Immature natural killer cell (primary cell): ENCODE measurements at regions not wholly inside any gene's neighbourhood (a gene's known extent, or its start where the extent isn't known, plus 50 kb on each side); places are given as distances from the start of the nearest gene placed in this dataset.

Experiments
- DNase-seq, 3 donors: peaks; one replicate each; pipeline ENCODE4 v3.0.0; 2022; ENCODE audit warnings: mixed read lengths in 1 of 3
- H3K27ac Mint-ChIP-seq, 6 donors: one replicate each; pipeline ENCODE4 v1.8.0; 2020; ENCODE audit warnings: mixed read lengths in 6 of 6, mild to moderate bottlenecking in 5 of 6, inconsistent platforms in 4 of 6, moderate library complexity in 3 of 6
- H3K27me3 Mint-ChIP-seq, 3 donors: one replicate each; pipeline ENCODE4 v1.8.0; 2020 to 2021; ENCODE audit warnings: low read depth in 3 of 3, mild to moderate bottlenecking in 3 of 3, mixed read lengths in 3 of 3, moderate library complexity in 3 of 3, inconsistent platforms in 1 of 3
- H3K36me3 Mint-ChIP-seq, 3 donors: one replicate each; pipeline ENCODE4 v1.8.0; 2020; ENCODE audit warnings: mixed read lengths in 3 of 3, inconsistent platforms in 2 of 3, mild to moderate bottlenecking in 2 of 3
- H3K4me1 Mint-ChIP-seq, 2 donors: one replicate each; pipeline ENCODE4 v1.8.0; 2020; ENCODE audit warnings: inconsistent platforms in 2 of 2, mild to moderate bottlenecking in 2 of 2, mixed read lengths in 2 of 2, moderate library complexity in 1 of 2
- H3K4me3 Mint-ChIP-seq, 5 donors: one replicate each; pipeline ENCODE4 v1.8.0; 2020; ENCODE audit warnings: mild to moderate bottlenecking in 5 of 5, mixed read lengths in 5 of 5, inconsistent platforms in 3 of 5, moderate library complexity in 3 of 5
- H3K9me3 Mint-ChIP-seq, 6 donors: one replicate each; pipeline ENCODE4 v1.8.0; 2020; ENCODE audit warnings: mild to moderate bottlenecking in 6 of 6, mixed read lengths in 6 of 6, inconsistent platforms in 4 of 6, moderate library complexity in 3 of 6

- Mint-ChIP-seq H3K36me3 (peaks cover 0 to 4% (median 0%) of the 10 kb centered on the region in 3 donors), H3K4me1 (no peaks in the 10 kb centered on the region), H3K27ac (no peak overlapping the region), H3K27me3 (peaks cover 0 to 2% (median 0%) of the 10 kb centered on the region in 3 donors), H3K9me3 (peaks cover 0 to 4% (median under 1%) of the 10 kb centered on the region in 6 donors), H3K4me3 (no peak overlapping the region)
- DNase-seq, result no peak
These were observed 1383.2 kb upstream of the CELF2 start for GRCh38 chr10:9634466-9634865.

- Mint-ChIP-seq H3K27ac (no peak overlapping the region), H3K36me3 (peaks cover 0 to 4% (median 0%) of the 10 kb centered on the region in 3 donors), H3K9me3 (peaks cover 0 to 2% (median 0%) of the 10 kb centered on the region in 6 donors), H3K4me3 (no peak overlapping the region), H3K4me1 (no peaks in the 10 kb centered on the region), H3K27me3 (peaks cover 0 to 2% (median 0%) of the 10 kb centered on the region in 3 donors)
- DNase-seq, result no peak
These were observed 1382.0 kb upstream of the CELF2 start for GRCh38 chr10:9635691-9636090.

GRCh38 chr10:9636216-9636615, 1381.5 kb upstream of the CELF2 start:
- Mint-ChIP-seq H3K4me3 (no peak overlapping the region), H3K27me3 (peaks cover 0 to 2% (median 0%) of the 10 kb centered on the region in 3 donors), H3K4me1 (no peaks in the 10 kb centered on the region), H3K36me3 (peaks cover 0 to 4% (median 0%) of the 10 kb centered on the region in 3 donors), H3K9me3 (peaks cover 0 to 2% (median 0%) of the 10 kb centered on the region in 6 donors), H3K27ac (no peak overlapping the region)
- no peak for DNase-seq

GRCh38 chr10:9643782-9644181, 1373.9 kb upstream of the CELF2 start:
- DNase-seq, result no peak
- H3K4me1 Mint-ChIP-seq, result no peaks in the 10 kb centered on the region
- H3K4me3 Mint-ChIP-seq, result no peak overlapping the region
- no peaks in the 10 kb centered on the region for H3K36me3 Mint-ChIP-seq
- peaks cover 1 to 24% (median 9%) of the 10 kb centered on the region in 6 donors for H3K9me3 Mint-ChIP-seq
- H3K27me3 Mint-ChIP-seq, result peaks cover 0 to 4% (median 0%) of the 10 kb centered on the region in 3 donors
- H3K27ac Mint-ChIP-seq, result no peak overlapping the region

GRCh38 chr10:9645404-9645803, 1372.3 kb upstream of the CELF2 start:
- H3K4me1 Mint-ChIP-seq, result no peaks in the 10 kb centered on the region
- no peak overlapping the region for H3K27ac Mint-ChIP-seq
- no peak for DNase-seq
- no peak overlapping the region for H3K4me3 Mint-ChIP-seq
- peaks cover 1 to 24% (median 9%) of the 10 kb centered on the region in 6 donors for H3K9me3 Mint-ChIP-seq
- H3K36me3 Mint-ChIP-seq, result no peaks in the 10 kb centered on the region
- peaks cover 0 to 4% (median 0%) of the 10 kb centered on the region in 3 donors for H3K27me3 Mint-ChIP-seq

- Mint-ChIP-seq H3K27me3 (peaks cover 0 to 4% (median 0%) of the 10 kb centered on the region in 3 donors), H3K4me1 (no peaks in the 10 kb centered on the region), H3K27ac (no peak overlapping the region), H3K36me3 (no peaks in the 10 kb centered on the region), H3K9me3 (peaks cover 1 to 24% (median 9%) of the 10 kb centered on the region in 6 donors), H3K4me3 (no peak overlapping the region)
- no peak for DNase-seq
These were observed 1371.6 kb upstream of the CELF2 start for GRCh38 chr10:9645928-9646600.

GRCh38 chr10:9654261-9654660, 1363.4 kb upstream of the CELF2 start:
- H3K4me3 Mint-ChIP-seq, result no peak overlapping the region
- peaks cover 0 to 8% (median 0%) of the 10 kb centered on the region in 6 donors for H3K9me3 Mint-ChIP-seq

GRCh38 chr10:9656386-9656785, 1361.3 kb upstream of the CELF2 start:
- DNase-seq, result no peak
- Mint-ChIP-seq H3K27ac (no peak overlapping the region), H3K4me3 (no peak overlapping the region), H3K4me1 (no peaks in the 10 kb centered on the region), H3K36me3 (no peaks in the 10 kb centered on the region), H3K27me3 (peaks cover 0 to 2% (median 0%) of the 10 kb centered on the region in 3 donors), H3K9me3 (peaks cover 0 to 8% (median under 1%) of the 10 kb centered on the region in 6 donors)

More at GRCh38 chr10:9654261-9654660, 1363.4 kb upstream of the CELF2 start:
- no peak for DNase-seq
- Mint-ChIP-seq H3K36me3 (no peaks in the 10 kb centered on the region), H3K27ac (no peak overlapping the region), H3K4me1 (no peaks in the 10 kb centered on the region), H3K27me3 (peaks cover 0 to 2% (median 0%) of the 10 kb centered on the region in 3 donors)

- Mint-ChIP-seq H3K4me1 (no peaks in the 10 kb centered on the region), H3K27me3 (peaks cover 0 to 2% (median 0%) of the 10 kb centered on the region in 3 donors), H3K9me3 (peaks cover 0 to 8% (median under 1%) of the 10 kb centered on the region in 6 donors), H3K36me3 (no peaks in the 10 kb centered on the region), H3K27ac (no peak overlapping the region), H3K4me3 (no peak overlapping the region)
- DNase-seq, result no peak
These were observed 1360.7 kb upstream of the CELF2 start for GRCh38 chr10:9656996-9657395.

- no peak for DNase-seq
- peaks cover 0 to 2% (median 0%) of the 10 kb centered on the region in 3 donors for H3K27me3 Mint-ChIP-seq
- no peak overlapping the region for H3K4me3 Mint-ChIP-seq
- no peaks in the 10 kb centered on the region for H3K4me1 Mint-ChIP-seq
- no peaks in the 10 kb centered on the region for H3K36me3 Mint-ChIP-seq
- H3K27ac Mint-ChIP-seq, result no peak overlapping the region
- peaks cover 0 to 8% (median under 1%) of the 10 kb centered on the region in 6 donors for H3K9me3 Mint-ChIP-seq
These were observed 1360.1 kb upstream of the CELF2 start for GRCh38 chr10:9657530-9657929.

- DNase-seq, result no peak
- peaks cover 0 to under 1% (median 0%) of the 10 kb centered on the region in 3 donors for H3K27me3 Mint-ChIP-seq
- H3K4me1 Mint-ChIP-seq, result no peaks in the 10 kb centered on the region
- peaks cover 0 to 12% (median 5%) of the 10 kb centered on the region in 6 donors for H3K9me3 Mint-ChIP-seq
- no peak overlapping the region for H3K4me3 Mint-ChIP-seq
- H3K36me3 Mint-ChIP-seq, result no peaks in the 10 kb centered on the region
- no peak overlapping the region for H3K27ac Mint-ChIP-seq
These were observed 1349.3 kb upstream of the CELF2 start for GRCh38 chr10:9668411-9668810.

GRCh38 chr10:9670911-9671310, 1346.8 kb upstream of the CELF2 start:
- H3K27ac Mint-ChIP-seq, result no peak overlapping the region
- no peaks in the 10 kb centered on the region for H3K27me3 Mint-ChIP-seq
- H3K4me3 Mint-ChIP-seq, result no peak overlapping the region
- H3K4me1 Mint-ChIP-seq, result no peaks in the 10 kb centered on the region
- H3K36me3 Mint-ChIP-seq, result no peaks in the 10 kb centered on the region
- H3K9me3 Mint-ChIP-seq, result peaks cover 0 to 12% (median 2%) of the 10 kb centered on the region in 6 donors
- no peak for DNase-seq

- Mint-ChIP-seq H3K36me3 (no peaks in the 10 kb centered on the region), H3K4me3 (no peak overlapping the region), H3K27me3 (peaks cover 0 to 3% (median 0%) of the 10 kb centered on the region in 3 donors), H3K4me1 (no peaks in the 10 kb centered on the region), H3K9me3 (peaks cover 0 to 17% (median 4%) of the 10 kb centered on the region in 6 donors), H3K27ac (no peak overlapping the region)
- no peak for DNase-seq
These were observed 1336.0 kb upstream of the CELF2 start for GRCh38 chr10:9681655-9682054.

GRCh38 chr10:9682802-9683201, 1334.9 kb upstream of the CELF2 start:
- Mint-ChIP-seq H3K27ac (no peak overlapping the region), H3K27me3 (peaks cover 0 to 3% (median 0%) of the 10 kb centered on the region in 3 donors), H3K36me3 (no peaks in the 10 kb centered on the region), H3K9me3 (peaks cover 0 to 16% (median 4%) of the 10 kb centered on the region in 6 donors), H3K4me3 (no peak overlapping the region), H3K4me1 (no peaks in the 10 kb centered on the region)
- no peak for DNase-seq
